Astrocyte (in vitro differentiated cells and primary cell): ENCODE measurements at regions not wholly inside any gene's neighbourhood (a gene's known extent, or its start where the extent isn't known, plus 50 kb on each side); places are given as distances from the start of the nearest gene placed in this dataset.

Experiments used
- EZH2 ChIP-seq: IDR thresholded peaks from 2 replicates; pipeline ENCODE4 v1.6.1; 2012; ENCODE audit warnings: mild to moderate bottlenecking, low read length, inconsistent platforms; ENCODE audit not compliant: insufficient read depth
- TF ChIP-seq, protein P1 (sequence below): IDR thresholded peaks from 2 replicates; pipeline ENCODE4 v1.5.1; 2011; ENCODE audit warnings: low read depth, mild to moderate bottlenecking, inconsistent platforms, low read length, moderate library complexity; ENCODE audit not compliant: insufficient read depth

DNA sequence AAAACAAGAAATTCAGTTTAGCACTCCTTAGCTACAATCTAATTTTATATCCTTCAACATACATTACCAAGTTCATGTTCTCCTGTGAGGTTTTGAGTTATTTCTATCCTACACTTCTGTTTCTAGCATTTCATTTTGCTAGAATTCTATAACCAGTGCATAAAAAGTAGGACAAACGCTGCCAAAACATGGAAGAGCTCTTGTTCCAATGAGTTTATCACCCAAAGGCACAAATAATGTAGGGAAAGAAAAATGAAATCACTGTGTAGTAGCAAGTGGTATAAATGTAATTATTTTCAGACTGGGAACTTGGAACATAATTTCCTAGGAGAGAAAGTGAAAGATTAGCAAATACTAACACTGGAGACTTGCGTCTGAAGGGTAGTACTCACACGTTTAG is 413.3 kb upstream of the NRSN1 start:
- no peak for TF ChIP-seq EZH2
- TF ChIP-seq, protein P1, sequence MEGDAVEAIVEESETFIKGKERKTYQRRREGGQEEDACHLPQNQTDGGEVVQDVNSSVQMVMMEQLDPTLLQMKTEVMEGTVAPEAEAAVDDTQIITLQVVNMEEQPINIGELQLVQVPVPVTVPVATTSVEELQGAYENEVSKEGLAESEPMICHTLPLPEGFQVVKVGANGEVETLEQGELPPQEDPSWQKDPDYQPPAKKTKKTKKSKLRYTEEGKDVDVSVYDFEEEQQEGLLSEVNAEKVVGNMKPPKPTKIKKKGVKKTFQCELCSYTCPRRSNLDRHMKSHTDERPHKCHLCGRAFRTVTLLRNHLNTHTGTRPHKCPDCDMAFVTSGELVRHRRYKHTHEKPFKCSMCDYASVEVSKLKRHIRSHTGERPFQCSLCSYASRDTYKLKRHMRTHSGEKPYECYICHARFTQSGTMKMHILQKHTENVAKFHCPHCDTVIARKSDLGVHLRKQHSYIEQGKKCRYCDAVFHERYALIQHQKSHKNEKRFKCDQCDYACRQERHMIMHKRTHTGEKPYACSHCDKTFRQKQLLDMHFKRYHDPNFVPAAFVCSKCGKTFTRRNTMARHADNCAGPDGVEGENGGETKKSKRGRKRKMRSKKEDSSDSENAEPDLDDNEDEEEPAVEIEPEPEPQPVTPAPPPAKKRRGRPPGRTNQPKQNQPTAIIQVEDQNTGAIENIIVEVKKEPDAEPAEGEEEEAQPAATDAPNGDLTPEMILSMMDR, result no peak
